Spleen (tissue), 7 donors: ENCODE measurements at regions not wholly inside any gene's neighbourhood (a gene's known extent, or its start where the extent isn't known, plus 50 kb on each side); places are given as distances from the start of the nearest gene placed in this dataset.

Source experiments
- POLR2A ChIP-seq, 3 donors: fragments of 450-650 bp; IDR thresholded peaks; one replicate each; pipeline ENCODE4 v1.5.1; 2017; ENCODE audit warnings: antibody characterized with exemption in 3 of 3, mild to moderate bottlenecking in 1 of 3
- POLR2AphosphoS5 ChIP-seq, 3 donors: sonication (generic); formaldehyde crosslinking; IDR thresholded peaks; one replicate each; pipeline ENCODE4 v1.5.1; 2017; ENCODE audit warnings: antibody characterized with exemption in 3 of 3
- TF ChIP-seq, protein P1 (sequence below), 11 experiments: fragments of 200-600 bp in 7 of 11; fragments of 450-650 bp in 4 of 11; sonication (generic) in 4 of 11; IDR thresholded peaks in 8 of 11; conservative IDR thresholded peaks in 3 of 11; 1 replicate in 7 of 11; 2 replicates in 4 of 11; pipeline versions ENCODE4 v1.4.0 to v1.8.0; 2016 to 2021; ENCODE audit warnings: antibody characterized with exemption in 11 of 11, inconsistent platforms in 4 of 11, mild to moderate bottlenecking in 1 of 11
- donor health status: DM: no; HTN: no; CAD: no; lungs with moderate emphysema.
- donor health status: DM: no; HTN: no; CAD: no.
- donor health status: DM: no; HTN: no; CAD: no.

DNA sequence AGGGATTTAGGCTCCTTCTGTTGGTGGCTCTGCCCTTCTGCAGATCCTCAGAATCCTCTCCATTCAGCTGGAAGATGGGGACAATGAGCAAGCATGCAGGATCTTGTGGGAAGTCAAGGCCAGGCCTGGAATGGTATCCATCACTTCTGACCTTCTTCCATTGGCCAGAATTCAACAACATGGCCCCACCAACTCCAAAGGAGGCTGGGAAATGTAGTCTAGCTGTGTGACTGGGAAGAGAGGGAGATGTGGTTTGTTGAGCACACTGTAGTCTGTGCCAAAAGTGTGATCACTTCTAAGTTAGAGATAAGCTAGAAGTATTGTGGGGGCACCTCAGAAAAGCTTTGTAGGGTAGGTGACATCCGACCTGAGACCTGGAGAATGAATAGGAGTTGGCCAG lies 60.4 kb upstream of the WNT4 start:
- TF ChIP-seq, protein P1, sequence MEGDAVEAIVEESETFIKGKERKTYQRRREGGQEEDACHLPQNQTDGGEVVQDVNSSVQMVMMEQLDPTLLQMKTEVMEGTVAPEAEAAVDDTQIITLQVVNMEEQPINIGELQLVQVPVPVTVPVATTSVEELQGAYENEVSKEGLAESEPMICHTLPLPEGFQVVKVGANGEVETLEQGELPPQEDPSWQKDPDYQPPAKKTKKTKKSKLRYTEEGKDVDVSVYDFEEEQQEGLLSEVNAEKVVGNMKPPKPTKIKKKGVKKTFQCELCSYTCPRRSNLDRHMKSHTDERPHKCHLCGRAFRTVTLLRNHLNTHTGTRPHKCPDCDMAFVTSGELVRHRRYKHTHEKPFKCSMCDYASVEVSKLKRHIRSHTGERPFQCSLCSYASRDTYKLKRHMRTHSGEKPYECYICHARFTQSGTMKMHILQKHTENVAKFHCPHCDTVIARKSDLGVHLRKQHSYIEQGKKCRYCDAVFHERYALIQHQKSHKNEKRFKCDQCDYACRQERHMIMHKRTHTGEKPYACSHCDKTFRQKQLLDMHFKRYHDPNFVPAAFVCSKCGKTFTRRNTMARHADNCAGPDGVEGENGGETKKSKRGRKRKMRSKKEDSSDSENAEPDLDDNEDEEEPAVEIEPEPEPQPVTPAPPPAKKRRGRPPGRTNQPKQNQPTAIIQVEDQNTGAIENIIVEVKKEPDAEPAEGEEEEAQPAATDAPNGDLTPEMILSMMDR (IDR thresholded peaks at IDR 0.05 in 8 of 11, conservative IDR thresholded peaks at IDR 0.05 in 3 of 11), result no peak
- no peak for TF ChIP-seq POLR2AphosphoS5 (IDR thresholded peaks at IDR 0.05)
- no peak for TF ChIP-seq POLR2A (IDR thresholded peaks at IDR 0.05)
